ENCODE measurements at regions not wholly inside any gene's neighbourhood (a gene's known extent, or its start where the extent isn't known, plus 50 kb on each side); places are given as distances from the start of the nearest gene placed in this dataset.

DNA sequence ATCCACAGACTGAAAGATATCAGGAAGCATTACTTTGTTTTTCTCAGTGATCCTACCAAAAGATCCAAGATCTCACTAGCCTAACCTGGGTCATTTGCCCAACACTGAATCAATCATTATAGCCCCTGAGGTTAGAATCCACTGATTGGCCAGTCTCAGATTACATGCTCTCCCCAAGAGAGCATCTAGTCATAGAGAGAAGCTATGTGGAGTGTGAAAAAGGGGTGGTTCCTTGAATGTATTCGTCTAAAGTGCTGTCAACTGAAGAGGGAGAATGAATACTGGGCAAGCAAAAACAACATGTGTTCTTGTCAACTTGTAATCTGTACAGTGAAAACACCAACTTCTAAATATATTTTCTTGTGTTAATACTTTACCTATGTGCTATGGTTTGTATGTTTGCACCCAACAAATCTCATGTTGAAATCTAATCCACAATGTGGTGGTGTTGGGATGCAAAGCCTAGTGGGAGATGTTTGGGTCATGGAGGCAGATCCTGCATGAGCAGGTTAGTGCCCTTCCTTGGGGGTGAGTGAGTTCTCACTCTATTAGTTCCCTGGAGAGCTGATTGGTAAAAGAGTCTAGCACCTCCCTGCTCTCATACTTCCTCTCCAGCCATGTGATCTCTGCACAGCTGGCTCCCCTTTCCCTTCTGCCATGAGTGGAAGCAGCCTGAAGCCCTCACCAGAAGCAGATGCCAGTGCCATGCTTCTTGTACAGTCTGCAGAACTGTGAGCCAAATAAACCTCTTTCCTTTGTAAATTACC is 60.3 kb upstream of the PJA2 start:
- H3K4me3 ChIP-seq = no peak overlapping the region
- no peak overlapping the region for H3K27ac ChIP-seq (replicated peaks in 1 of 4)
- no peaks in the 10 kb centered on the region for H3K9me3 ChIP-seq
- WGBS = 87% methylated on average over 1 of the region's 1 CpG
- intact Hi-C loops (cut with DNase I) = loop anchor here (10.0 kb wide), 1 partner anchor 225 kb away; no protein-coding TSS in a partner anchor
- DNase-seq (ENCODE audit: extremely low spot score) = no peak
- no peaks in the 10 kb centered on the region for H3K36me3 ChIP-seq
- peaks cover 4 to 14% (median 14%) of the 10 kb centered on the region in 4 donors for H3K4me1 ChIP-seq
- H3K27me3 ChIP-seq = no peaks in the 10 kb centered on the region
- TF ChIP-seq POLR2A (IDR thresholded peaks at IDR 0.05; ENCODE audit: low read depth) = no peak
- TF ChIP-seq, protein P1, sequence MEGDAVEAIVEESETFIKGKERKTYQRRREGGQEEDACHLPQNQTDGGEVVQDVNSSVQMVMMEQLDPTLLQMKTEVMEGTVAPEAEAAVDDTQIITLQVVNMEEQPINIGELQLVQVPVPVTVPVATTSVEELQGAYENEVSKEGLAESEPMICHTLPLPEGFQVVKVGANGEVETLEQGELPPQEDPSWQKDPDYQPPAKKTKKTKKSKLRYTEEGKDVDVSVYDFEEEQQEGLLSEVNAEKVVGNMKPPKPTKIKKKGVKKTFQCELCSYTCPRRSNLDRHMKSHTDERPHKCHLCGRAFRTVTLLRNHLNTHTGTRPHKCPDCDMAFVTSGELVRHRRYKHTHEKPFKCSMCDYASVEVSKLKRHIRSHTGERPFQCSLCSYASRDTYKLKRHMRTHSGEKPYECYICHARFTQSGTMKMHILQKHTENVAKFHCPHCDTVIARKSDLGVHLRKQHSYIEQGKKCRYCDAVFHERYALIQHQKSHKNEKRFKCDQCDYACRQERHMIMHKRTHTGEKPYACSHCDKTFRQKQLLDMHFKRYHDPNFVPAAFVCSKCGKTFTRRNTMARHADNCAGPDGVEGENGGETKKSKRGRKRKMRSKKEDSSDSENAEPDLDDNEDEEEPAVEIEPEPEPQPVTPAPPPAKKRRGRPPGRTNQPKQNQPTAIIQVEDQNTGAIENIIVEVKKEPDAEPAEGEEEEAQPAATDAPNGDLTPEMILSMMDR (IDR thresholded peaks at IDR 0.05) = no peak
- TF ChIP-seq POLR2AphosphoS5 (IDR thresholded peaks at IDR 0.05) = no peak
- no peak for TF ChIP-seq EP300 (IDR thresholded peaks at IDR 0.05)

DNA sequence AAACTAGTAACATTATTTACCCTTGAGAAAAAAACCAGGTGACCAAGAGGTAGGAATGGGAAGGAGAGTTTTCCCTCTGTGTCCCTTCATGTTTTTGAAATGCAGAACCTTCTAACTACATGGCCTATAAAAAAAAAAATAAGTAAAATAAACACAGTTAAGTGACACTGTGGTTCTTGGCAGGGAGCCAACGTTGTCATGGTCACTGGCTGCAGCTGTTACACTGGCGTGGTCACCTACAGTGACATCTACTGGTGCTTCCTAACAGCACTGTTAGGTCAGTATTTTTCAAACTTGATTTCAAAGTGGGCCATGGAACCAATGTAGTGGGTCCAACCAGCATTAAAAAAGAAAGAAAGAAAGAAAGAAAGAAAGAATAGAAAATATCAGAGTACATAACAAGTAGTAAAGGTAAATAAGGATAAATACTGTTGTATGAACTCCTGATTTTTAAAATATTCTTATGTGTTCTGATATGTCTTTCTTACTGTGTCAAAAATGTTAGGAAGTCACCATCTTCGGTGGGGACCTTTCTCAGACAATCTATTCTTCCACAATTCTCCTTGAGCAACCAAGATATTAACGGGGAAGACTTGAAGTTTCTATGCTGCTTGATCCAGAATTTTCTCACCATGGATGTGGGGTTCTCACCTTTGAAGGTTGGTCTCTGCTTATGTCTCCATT is 59.1 kb upstream of the PJA2 start:
- H3K4me3 ChIP-seq = no peak overlapping the region
- H3K27me3 ChIP-seq = no peaks in the 10 kb centered on the region
- 40% methylated on average over 4 of the region's 4 CpGs for WGBS
- intact Hi-C loops (cut with DNase I) = no loop called here
- peak overlapping the region in 1 of 4 donors; percentile 10 for H3K27ac ChIP-seq (replicated peaks in 1 of 4)
- peak; percentile 98 for DNase-seq (ENCODE audit: extremely low spot score)
- H3K36me3 ChIP-seq = no peaks in the 10 kb centered on the region
- no peaks in the 10 kb centered on the region for H3K9me3 ChIP-seq
- TF ChIP-seq POLR2A (IDR thresholded peaks at IDR 0.05; ENCODE audit: low read depth) = no peak
- TF ChIP-seq, protein P1 (IDR thresholded peaks at IDR 0.05) = peak; percentile 75 to 83 (median 76)
- peak; percentile 82 for TF ChIP-seq POLR2AphosphoS5 (IDR thresholded peaks at IDR 0.05)
- no peak for TF ChIP-seq EP300 (IDR thresholded peaks at IDR 0.05)
- peaks cover 4 to 14% (median 14%) of the 10 kb centered on the region in 4 donors for H3K4me1 ChIP-seq

DNA sequence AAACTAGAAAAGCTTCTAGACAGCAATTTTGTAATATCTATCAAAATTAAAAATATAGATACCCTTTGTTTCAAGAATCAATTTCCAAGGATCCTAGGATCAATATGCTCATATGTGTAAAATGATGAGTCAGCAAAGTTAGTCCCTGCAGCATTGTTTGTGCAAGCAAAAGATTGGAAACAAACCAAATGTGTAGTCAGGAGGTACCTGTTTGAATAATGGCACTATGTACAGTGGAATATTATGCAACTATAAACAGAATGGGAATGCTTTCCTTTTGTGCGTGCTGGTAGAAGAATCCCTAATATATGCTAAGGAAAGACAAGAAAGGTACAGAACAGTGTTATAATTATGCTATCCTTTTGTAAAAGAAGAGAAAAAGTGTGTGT is 58.5 kb upstream of the PJA2 start:
- peaks cover 4 to 14% (median 14%) of the 10 kb centered on the region in 4 donors for H3K4me1 ChIP-seq
- no peaks in the 10 kb centered on the region for H3K27me3 ChIP-seq
- H3K36me3 ChIP-seq = no peaks in the 10 kb centered on the region
- 80% methylated on average over 1 of the region's 1 CpG for WGBS
- no peak overlapping the region for H3K4me3 ChIP-seq
- intact Hi-C loops (cut with DNase I) = no loop called here
- DNase-seq (ENCODE audit: extremely low spot score) = no peak
- peak overlapping the region in 1 of 4 donors; percentile 10 for H3K27ac ChIP-seq (replicated peaks in 1 of 4)
- TF ChIP-seq POLR2A (IDR thresholded peaks at IDR 0.05; ENCODE audit: low read depth) (no peak), POLR2AphosphoS5 (IDR thresholded peaks at IDR 0.05) (no peak), EP300 (IDR thresholded peaks at IDR 0.05) (no peak)
- TF ChIP-seq, protein P1 (IDR thresholded peaks at IDR 0.05) = no peak
- no peaks in the 10 kb centered on the region for H3K9me3 ChIP-seq

GRCh38 chr5:109467058-109467457 is 57.3 kb upstream of the PJA2 start:
- Histone ChIP-seq H3K9me3 (no peaks in the 10 kb centered on the region), H3K4me1 (peaks cover 4 to 14% (median 14%) of the 10 kb centered on the region in 4 donors), H3K36me3 (no peaks in the 10 kb centered on the region), H3K4me3 (no peak overlapping the region), H3K27me3 (no peaks in the 10 kb centered on the region), H3K27ac (replicated peaks in 1 of 4) (no peak overlapping the region)
- TF ChIP-seq POLR2AphosphoS5 (IDR thresholded peaks at IDR 0.05) = no peak
- no peak for TF ChIP-seq EP300 (IDR thresholded peaks at IDR 0.05)
- TF ChIP-seq POLR2A (IDR thresholded peaks at IDR 0.05; ENCODE audit: low read depth) = no peak
- TF ChIP-seq, protein P1 (IDR thresholded peaks at IDR 0.05) = no peak
- WGBS = 87% methylated on average over 4 of the region's 4 CpGs
- intact Hi-C loops (cut with DNase I) = no loop called here
- no peak for DNase-seq (ENCODE audit: extremely low spot score)
